ENCODE measurements at regions not wholly inside any gene's neighbourhood (a gene's known extent, or its start where the extent isn't known, plus 50 kb on each side); places are given as distances from the start of the nearest gene placed in this dataset.

DNA sequence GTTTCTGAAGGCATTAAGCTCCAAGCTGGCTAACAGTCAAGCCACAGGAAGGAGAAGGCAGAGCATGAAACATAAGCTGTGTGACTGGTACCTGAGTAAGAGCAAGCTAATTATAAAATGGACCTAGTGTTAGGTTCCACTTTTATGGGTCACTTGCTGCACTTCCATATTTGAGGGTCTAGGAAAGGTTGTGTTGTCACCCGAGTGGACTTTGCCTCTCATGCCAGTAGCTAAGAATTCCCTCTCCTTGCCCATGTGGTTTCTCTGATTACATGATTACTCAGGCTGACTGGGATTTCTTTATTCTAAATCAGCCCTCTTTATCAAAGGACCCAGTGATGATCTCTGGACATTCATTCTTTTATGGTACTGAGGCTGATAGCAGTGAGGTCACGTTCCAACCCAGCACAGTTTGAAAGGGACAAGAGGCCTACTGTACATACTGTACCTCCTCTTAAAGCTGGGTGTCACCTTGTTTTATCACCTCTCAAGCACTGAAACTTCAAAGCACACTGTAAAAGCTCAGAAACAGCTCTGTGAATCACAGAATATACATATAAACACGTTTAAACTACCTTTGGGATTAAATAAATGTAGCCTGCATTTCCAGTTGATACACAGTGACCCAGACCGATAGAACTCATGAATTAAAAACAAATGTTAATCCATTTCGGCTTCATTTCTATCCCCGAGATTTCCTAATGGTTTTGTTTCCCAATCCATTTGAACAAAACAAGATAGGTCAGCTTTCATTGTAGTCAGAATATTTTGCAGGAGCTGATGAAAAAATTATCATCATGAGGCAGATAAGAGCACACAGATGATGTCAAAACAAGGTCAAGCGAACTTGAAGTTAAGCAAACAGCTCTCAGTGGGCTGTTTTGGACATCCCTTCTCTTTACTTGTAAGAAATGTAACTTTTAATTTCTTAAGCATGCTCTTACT lies 96.5 kb downstream of the ALDH8A1 start:
- H3K36me3 Mint-ChIP-seq (ENCODE audit: unreplicated experiment): no peaks in the 10 kb centered on the region
- TF ChIP-seq, protein P1, sequence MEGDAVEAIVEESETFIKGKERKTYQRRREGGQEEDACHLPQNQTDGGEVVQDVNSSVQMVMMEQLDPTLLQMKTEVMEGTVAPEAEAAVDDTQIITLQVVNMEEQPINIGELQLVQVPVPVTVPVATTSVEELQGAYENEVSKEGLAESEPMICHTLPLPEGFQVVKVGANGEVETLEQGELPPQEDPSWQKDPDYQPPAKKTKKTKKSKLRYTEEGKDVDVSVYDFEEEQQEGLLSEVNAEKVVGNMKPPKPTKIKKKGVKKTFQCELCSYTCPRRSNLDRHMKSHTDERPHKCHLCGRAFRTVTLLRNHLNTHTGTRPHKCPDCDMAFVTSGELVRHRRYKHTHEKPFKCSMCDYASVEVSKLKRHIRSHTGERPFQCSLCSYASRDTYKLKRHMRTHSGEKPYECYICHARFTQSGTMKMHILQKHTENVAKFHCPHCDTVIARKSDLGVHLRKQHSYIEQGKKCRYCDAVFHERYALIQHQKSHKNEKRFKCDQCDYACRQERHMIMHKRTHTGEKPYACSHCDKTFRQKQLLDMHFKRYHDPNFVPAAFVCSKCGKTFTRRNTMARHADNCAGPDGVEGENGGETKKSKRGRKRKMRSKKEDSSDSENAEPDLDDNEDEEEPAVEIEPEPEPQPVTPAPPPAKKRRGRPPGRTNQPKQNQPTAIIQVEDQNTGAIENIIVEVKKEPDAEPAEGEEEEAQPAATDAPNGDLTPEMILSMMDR (IDR thresholded peaks at IDR 0.05; ENCODE audit: partially characterized antibody, unreplicated experiment): no peak
- H3K9me3 Mint-ChIP-seq (ENCODE audit: unreplicated experiment): peaks cover 1% of the 10 kb centered on the region
- no peak overlapping the region for H3K4me3 Mint-ChIP-seq (ENCODE audit: unreplicated experiment)
- peaks cover 5% of the 10 kb centered on the region for H3K4me1 Mint-ChIP-seq (ENCODE audit: low read depth, unreplicated experiment)
- no peak overlapping the region for H3K27ac Mint-ChIP-seq (ENCODE audit: unreplicated experiment)
- no peak for DNase-seq
- no peaks in the 10 kb centered on the region for H3K27me3 Mint-ChIP-seq (ENCODE audit: unreplicated experiment)

DNA sequence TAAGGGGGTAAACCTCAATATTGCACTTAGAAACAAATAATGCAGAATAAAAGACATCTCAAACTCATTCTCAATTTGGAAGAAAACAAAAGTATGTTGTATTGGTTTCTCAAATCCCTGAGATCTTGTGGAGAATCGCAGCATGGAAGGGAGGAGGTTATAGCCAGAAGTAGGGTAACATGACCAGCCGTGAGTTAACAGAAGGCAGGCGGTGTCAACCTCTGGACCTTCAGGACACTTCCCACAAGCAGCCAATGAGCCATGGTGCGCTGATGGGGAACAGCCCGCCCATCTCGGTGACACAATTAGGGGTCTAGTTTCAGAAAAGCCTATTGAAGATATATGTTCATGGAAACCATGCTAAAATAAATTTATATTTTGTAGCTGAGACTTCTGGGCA lies 98.4 kb downstream of the ALDH8A1 start:
- H3K4me3 Mint-ChIP-seq (ENCODE audit: unreplicated experiment): no peak overlapping the region
- no peak overlapping the region for H3K27ac Mint-ChIP-seq (ENCODE audit: unreplicated experiment)
- no peaks in the 10 kb centered on the region for H3K27me3 Mint-ChIP-seq (ENCODE audit: unreplicated experiment)
- no peaks in the 10 kb centered on the region for H3K9me3 Mint-ChIP-seq (ENCODE audit: unreplicated experiment)
- TF ChIP-seq, protein P1 (IDR thresholded peaks at IDR 0.05; ENCODE audit: partially characterized antibody, unreplicated experiment): no peak
- peaks cover 5% of the 10 kb centered on the region for H3K4me1 Mint-ChIP-seq (ENCODE audit: low read depth, unreplicated experiment)
- no peaks in the 10 kb centered on the region for H3K36me3 Mint-ChIP-seq (ENCODE audit: unreplicated experiment)
- no peak for DNase-seq

DNA sequence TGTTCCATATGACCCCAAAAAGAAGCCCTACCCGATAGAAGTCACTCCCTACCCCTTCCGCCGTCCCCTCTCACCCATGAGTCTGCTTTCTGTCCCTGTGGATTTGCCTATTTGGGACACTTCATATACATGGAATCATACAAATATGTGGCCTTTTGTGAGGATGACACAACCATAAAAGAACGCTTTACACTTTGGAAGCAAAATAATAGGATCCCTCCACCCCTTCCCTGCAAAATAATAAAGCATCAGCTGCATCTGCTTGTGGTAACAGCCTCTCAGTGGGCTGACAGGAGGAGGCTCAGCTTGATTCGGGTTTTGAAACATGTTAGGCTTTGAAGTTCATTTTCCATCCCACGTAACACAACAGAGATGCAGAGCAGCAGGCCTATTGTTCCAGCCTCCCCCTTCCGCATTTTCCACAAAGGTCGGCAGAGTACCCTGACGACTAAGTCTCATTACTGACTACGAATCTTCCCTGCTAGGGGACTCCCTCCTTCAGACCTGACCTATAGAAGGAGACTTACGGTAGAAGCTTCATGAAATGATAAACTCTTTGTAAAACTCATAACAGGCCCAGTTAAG lies 99.1 kb downstream of the ALDH8A1 start:
- no peak for DNase-seq
- Mint-ChIP-seq H3K36me3 (ENCODE audit: unreplicated experiment) (no peaks in the 10 kb centered on the region), H3K4me3 (ENCODE audit: unreplicated experiment) (no peak overlapping the region), H3K9me3 (ENCODE audit: unreplicated experiment) (no peaks in the 10 kb centered on the region), H3K4me1 (ENCODE audit: low read depth, unreplicated experiment) (peaks cover 5% of the 10 kb centered on the region), H3K27ac (ENCODE audit: unreplicated experiment) (no peak overlapping the region), H3K27me3 (ENCODE audit: unreplicated experiment) (no peaks in the 10 kb centered on the region)
- TF ChIP-seq, protein P1 (IDR thresholded peaks at IDR 0.05; ENCODE audit: partially characterized antibody, unreplicated experiment): no peak

DNA sequence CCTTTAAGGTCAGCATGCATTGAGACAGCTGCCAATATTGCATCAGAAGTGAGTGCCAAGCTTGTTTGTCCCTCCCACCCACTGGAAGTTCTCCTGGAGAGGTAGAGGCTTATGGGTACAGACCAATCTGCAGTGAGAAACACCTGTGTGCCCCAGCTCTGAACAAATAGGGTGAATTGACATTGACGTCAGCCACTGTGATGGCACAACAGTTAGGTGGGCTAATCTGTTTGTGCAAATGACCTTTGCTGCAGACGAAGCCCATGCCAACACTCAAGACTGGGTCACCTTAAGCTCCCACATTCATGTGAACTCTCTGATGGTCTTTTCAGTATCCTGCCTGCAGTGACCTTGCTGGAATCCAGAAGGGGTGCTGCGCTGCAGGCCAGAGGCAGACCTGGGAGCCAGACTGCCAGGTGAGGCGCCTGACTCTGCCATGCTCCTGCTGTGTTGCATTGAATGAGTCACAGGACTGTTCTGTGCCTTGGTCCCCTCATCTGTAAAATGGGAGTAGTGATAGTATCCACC lies 99.9 kb downstream of the ALDH8A1 start:
- Mint-ChIP-seq H3K4me3 (ENCODE audit: unreplicated experiment) (no peak overlapping the region), H3K27ac (ENCODE audit: unreplicated experiment) (no peak overlapping the region), H3K4me1 (ENCODE audit: low read depth, unreplicated experiment) (peaks cover 5% of the 10 kb centered on the region), H3K36me3 (ENCODE audit: unreplicated experiment) (no peaks in the 10 kb centered on the region), H3K27me3 (ENCODE audit: unreplicated experiment) (no peaks in the 10 kb centered on the region), H3K9me3 (ENCODE audit: unreplicated experiment) (no peaks in the 10 kb centered on the region)
- TF ChIP-seq, protein P1 (IDR thresholded peaks at IDR 0.05; ENCODE audit: partially characterized antibody, unreplicated experiment): no peak
- DNase-seq: no peak

DNA sequence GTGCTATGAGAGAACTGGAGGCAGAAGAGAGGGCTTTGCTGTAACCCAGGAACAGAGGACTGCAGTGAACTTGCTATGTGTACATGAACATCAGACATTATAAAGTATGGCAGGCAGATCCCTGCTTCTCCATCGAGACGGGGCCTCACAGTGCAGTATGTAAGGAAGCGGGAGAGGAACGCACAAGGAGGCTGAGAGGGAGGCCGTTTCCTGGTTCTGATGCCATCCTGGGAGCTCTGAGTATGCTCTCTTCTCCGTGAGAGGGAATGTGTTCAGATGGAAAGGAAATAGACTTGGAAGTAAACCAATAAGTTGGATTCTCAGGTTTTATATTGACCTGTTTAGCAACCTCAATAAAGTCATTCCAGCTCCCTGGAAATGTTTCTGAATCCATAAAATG lies 101.8 kb downstream of the ALDH8A1 start:
- H3K4me3 Mint-ChIP-seq (ENCODE audit: unreplicated experiment): no peak overlapping the region
- no peak overlapping the region for H3K27ac Mint-ChIP-seq (ENCODE audit: unreplicated experiment)
- H3K4me1 Mint-ChIP-seq (ENCODE audit: low read depth, unreplicated experiment): peaks cover 5% of the 10 kb centered on the region

More for the DNA sequence above, 101.8 kb downstream of the ALDH8A1 start:
- H3K27me3 Mint-ChIP-seq (ENCODE audit: unreplicated experiment): no peaks in the 10 kb centered on the region
- no peak for DNase-seq
- no peaks in the 10 kb centered on the region for H3K9me3 Mint-ChIP-seq (ENCODE audit: unreplicated experiment)
- TF ChIP-seq, protein P1 (IDR thresholded peaks at IDR 0.05; ENCODE audit: partially characterized antibody, unreplicated experiment): no peak
- no peaks in the 10 kb centered on the region for H3K36me3 Mint-ChIP-seq (ENCODE audit: unreplicated experiment)

Measured in glutamatergic neuron (in vitro differentiated cells).